Panc1 (cell line): ENCODE measurements at regions not wholly inside any gene's neighbourhood (a gene's known extent, or its start where the extent isn't known, plus 50 kb on each side); places are given as distances from the start of the nearest gene placed in this dataset.

Experiments used
- ATAC-seq: fragments of 200-7000 bp; cut with Tn5 transposase; 2 replicates; pipeline ENCODE4 v1.9.1; 2020; ENCODE audit warnings: mild to moderate bottlenecking, moderate library complexity
- BruUV-seq: library from RNA; stranded (reverse); fragments of 400-500 nt; replicated peaks from 2 replicates; lab custom pipeline; 2021; lab: Mats Ljungman, UMichigan
- CTCF ChIA-PET: fragments of 300-600 bp; sonication (Branson Sonifier 250); formaldehyde crosslinking; loops from one replicate; lab custom pipeline; 2022; ENCODE audit warnings: antibody characterized with exemption; lab: Charles Lee
- POLR2A ChIA-PET: fragments of 300-600 bp; sonication (Branson Sonifier 250); formaldehyde crosslinking; loops from one replicate; lab custom pipeline; 2022; ENCODE audit warnings: antibody characterized with exemption; lab: Charles Lee
- DNase-seq: peaks from one replicate; pipeline ENCODE4 v3.0.0-alpha.2; 2010; ENCODE audit warnings: low read depth, low spot score
- H3K27ac ChIP-seq: 2 replicates; pipeline ENCODE4 v1.5.1; 2011; ENCODE audit warnings: mild to moderate bottlenecking, low read length, inconsistent platforms
- H3K27me3 ChIP-seq: fragments of 200-500 bp; sonication (Bioruptor generic); 2 replicates; pipeline ENCODE4 v1.6.0; 2014; ENCODE audit warnings: low read length, inconsistent platforms; ENCODE audit not compliant: control insufficient read depth, insufficient read depth
- H3K36me3 ChIP-seq: fragments of 200-500 bp; sonication (Bioruptor generic); 2 replicates; pipeline ENCODE4 v1.5.1; 2014; ENCODE audit warnings: inconsistent platforms, mild to moderate bottlenecking, low read length, moderate library complexity; ENCODE audit not compliant: control insufficient read depth, insufficient read depth
- H3K4me1 ChIP-seq: 2 replicates; pipeline ENCODE4 v1.5.1; 2011; ENCODE audit warnings: inconsistent platforms, mild to moderate bottlenecking, low read length, moderate library complexity; ENCODE audit not compliant: control insufficient read depth, insufficient read depth
- H3K4me3 ChIP-seq, 2 experiments: 2 replicates each; pipeline ENCODE4 v1.5.1; 2011 to 2012; ENCODE audit warnings: low read depth in 2 of 2, low read length in 2 of 2, mild to moderate bottlenecking in 2 of 2, inconsistent platforms in 1 of 2, moderate library complexity in 1 of 2
- H3K9me3 ChIP-seq: fragments of 200-500 bp; sonication (Bioruptor generic); 2 replicates; pipeline ENCODE4 v1.5.1; 2014; ENCODE audit warnings: low read depth, mild to moderate bottlenecking, inconsistent platforms, low read length, moderate library complexity; ENCODE audit not compliant: control insufficient read depth, insufficient read depth
- CTCF ChIP-seq: fragments of 450-650 bp; IDR thresholded peaks from 2 replicates; pipeline ENCODE4 v1.5.1; 2017; ENCODE audit warnings: mild to moderate bottlenecking
- POLR2AphosphoS5 ChIP-seq: IDR thresholded peaks from 2 replicates; pipeline ENCODE4 v1.6.1; 2012; ENCODE audit warnings: mild to moderate bottlenecking, low read depth, low read length, moderate library complexity
- REST ChIP-seq, 2 experiments: IDR thresholded peaks; 2 replicates each; pipeline ENCODE4 v1.6.1; 2011 to 2012; ENCODE audit warnings: low read depth in 2 of 2, control low read depth in 1 of 2, low read length in 1 of 2, mild to moderate bottlenecking in 1 of 2, moderate library complexity in 1 of 2; ENCODE audit not compliant: insufficient read depth in 1 of 2
- SIN3A ChIP-seq: IDR thresholded peaks from 2 replicates; pipeline ENCODE4 v1.6.1; 2012; ENCODE audit warnings: low read depth, mild to moderate bottlenecking, low read length, moderate library complexity, borderline replicate concordance; ENCODE audit not compliant: insufficient read depth
- TCF7L2 ChIP-seq: IDR thresholded peaks from 2 replicates; pipeline ENCODE4 v1.6.1; 2011; ENCODE audit warnings: mild to moderate bottlenecking, low read depth, low read length, inconsistent platforms
- in situ Hi-C: cut with HindIII; loops from 2 replicates; pipeline ENCODE4 v1.10.0; 2016; ENCODE audit warnings: low sequenced_read_pairs, low pct_unique_long_range_greater_than_20kb
- intact Hi-C: fragments of 100-400 bp; cut with micrococcal nuclease; formaldehyde crosslinking; loops from one replicate; pipeline ENCODE4 v1.10.0; 2022; ENCODE audit not compliant: unreplicated experiment

- Histone ChIP-seq H3K27me3 (no peaks in the 10 kb centered on the region), H3K9me3 (no peaks in the 10 kb centered on the region), H3K36me3 (no peaks in the 10 kb centered on the region), H3K4me1 (no peaks in the 10 kb centered on the region), H3K4me3 (no peak overlapping the region), H3K27ac (no peak overlapping the region)
- BruUV-seq: no TSS peak
- ATAC-seq: no peak
- POLR2A ChIA-PET: no interaction called here
- intact Hi-C loops: no loop called here
- in situ Hi-C loops: no loop called here
- CTCF ChIA-PET: no interaction called here
- DNase-seq: no peak
- TF ChIP-seq SIN3A: no peak
- TF ChIP-seq POLR2AphosphoS5: no peak
- no peak for TF ChIP-seq TCF7L2
- TF ChIP-seq REST (IDR thresholded peaks at IDR 0.05; ENCODE audit: insufficient read depth in 1 of 2, low read depth in 2 of 2, low read length in 1 of 2): no peak
- no peak for TF ChIP-seq CTCF
Observed at GRCh38 chr17:15031975-15032374, 233.2 kb downstream of the PMP22 start.

GRCh38 chr17:15029469-15029868 is 235.7 kb downstream of the PMP22 start:
- POLR2A ChIA-PET: no interaction called here
- no peaks in the 10 kb centered on the region for H3K9me3 ChIP-seq
- no peaks in the 10 kb centered on the region for H3K27me3 ChIP-seq
- H3K27ac ChIP-seq: no peak overlapping the region
- no peaks in the 10 kb centered on the region for H3K36me3 ChIP-seq
- ATAC-seq (no peak), DNase-seq (no peak)
- no peak for TF ChIP-seq TCF7L2
- TF ChIP-seq REST (IDR thresholded peaks at IDR 0.05; ENCODE audit: insufficient read depth in 1 of 2, low read depth in 2 of 2, low read length in 1 of 2): no peak
- TF ChIP-seq SIN3A: no peak
- no peak for TF ChIP-seq CTCF
- TF ChIP-seq POLR2AphosphoS5: no peak
- intact Hi-C loops (no loop called here), in situ Hi-C loops (no loop called here)
- CTCF ChIA-PET: no interaction called here
- no peak overlapping the region for H3K4me3 ChIP-seq
- H3K4me1 ChIP-seq: no peaks in the 10 kb centered on the region
- BruUV-seq: no TSS peak
